Astrocyte of the spinal cord (primary cell): ENCODE measurements at regions not wholly inside any gene's neighbourhood (a gene's known extent, or its start where the extent isn't known, plus 50 kb on each side); places are given as distances from the start of the nearest gene placed in this dataset.

Experiments used
- DNase-seq: peaks from one replicate; pipeline ENCODE4 v3.0.0; 2011; ENCODE audit warnings: low read depth, low spot score
- H3K4me3 ChIP-seq: 2 replicates; pipeline ENCODE4 v1.5.1; 2011; ENCODE audit warnings: low read depth, mild to moderate bottlenecking, low read length, moderate library complexity
- in situ Hi-C: cut with HindIII; loops from 2 replicates; pipeline ENCODE4 v1.10.0; 2017; ENCODE audit warnings: low sequenced_read_pairs
- TF ChIP-seq, protein P1 (sequence below): IDR thresholded peaks from 2 replicates; pipeline ENCODE4 v1.5.1; 2012; ENCODE audit warnings: low read depth, mild to moderate bottlenecking, low read length, inconsistent platforms

DNA sequence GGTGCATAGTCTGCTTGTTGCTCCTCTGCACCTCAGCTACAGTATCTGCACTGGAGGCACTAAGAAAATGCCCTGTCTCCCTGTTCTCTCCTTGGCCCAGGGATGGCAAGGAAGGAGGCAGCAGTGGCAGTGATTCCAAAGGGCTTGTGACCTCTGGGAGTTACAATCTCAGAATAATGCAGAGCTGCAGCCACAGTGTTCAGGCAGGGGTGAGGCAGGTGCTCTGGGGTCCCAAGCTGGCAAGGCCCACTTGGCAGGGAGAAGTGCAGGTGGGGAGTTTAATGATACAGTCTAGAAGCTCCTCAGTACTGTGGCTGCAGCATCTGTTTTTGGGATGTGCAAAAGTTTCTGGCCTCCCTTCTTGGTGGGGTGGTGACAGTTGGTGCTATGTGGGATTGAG, 456.4 kb downstream of the CCSER2 start:
- no peak for DNase-seq
- in situ Hi-C loops = no loop called here
- TF ChIP-seq, protein P1, sequence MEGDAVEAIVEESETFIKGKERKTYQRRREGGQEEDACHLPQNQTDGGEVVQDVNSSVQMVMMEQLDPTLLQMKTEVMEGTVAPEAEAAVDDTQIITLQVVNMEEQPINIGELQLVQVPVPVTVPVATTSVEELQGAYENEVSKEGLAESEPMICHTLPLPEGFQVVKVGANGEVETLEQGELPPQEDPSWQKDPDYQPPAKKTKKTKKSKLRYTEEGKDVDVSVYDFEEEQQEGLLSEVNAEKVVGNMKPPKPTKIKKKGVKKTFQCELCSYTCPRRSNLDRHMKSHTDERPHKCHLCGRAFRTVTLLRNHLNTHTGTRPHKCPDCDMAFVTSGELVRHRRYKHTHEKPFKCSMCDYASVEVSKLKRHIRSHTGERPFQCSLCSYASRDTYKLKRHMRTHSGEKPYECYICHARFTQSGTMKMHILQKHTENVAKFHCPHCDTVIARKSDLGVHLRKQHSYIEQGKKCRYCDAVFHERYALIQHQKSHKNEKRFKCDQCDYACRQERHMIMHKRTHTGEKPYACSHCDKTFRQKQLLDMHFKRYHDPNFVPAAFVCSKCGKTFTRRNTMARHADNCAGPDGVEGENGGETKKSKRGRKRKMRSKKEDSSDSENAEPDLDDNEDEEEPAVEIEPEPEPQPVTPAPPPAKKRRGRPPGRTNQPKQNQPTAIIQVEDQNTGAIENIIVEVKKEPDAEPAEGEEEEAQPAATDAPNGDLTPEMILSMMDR = no peak
- no peak overlapping the region for H3K4me3 ChIP-seq

- H3K4me3 ChIP-seq = no peak overlapping the region
- no peak for DNase-seq
- TF ChIP-seq, protein P1 = no peak
- in situ Hi-C loops = no loop called here
Observed at GRCh38 chr10:84789026-84789425, 460.6 kb downstream of the CCSER2 start.

GRCh38 chr10:84798312-84798711, 469.9 kb downstream of the CCSER2 start:
- no peak for DNase-seq
- in situ Hi-C loops = no loop called here
- TF ChIP-seq, protein P1 = no peak
- no peak overlapping the region for H3K4me3 ChIP-seq

DNA sequence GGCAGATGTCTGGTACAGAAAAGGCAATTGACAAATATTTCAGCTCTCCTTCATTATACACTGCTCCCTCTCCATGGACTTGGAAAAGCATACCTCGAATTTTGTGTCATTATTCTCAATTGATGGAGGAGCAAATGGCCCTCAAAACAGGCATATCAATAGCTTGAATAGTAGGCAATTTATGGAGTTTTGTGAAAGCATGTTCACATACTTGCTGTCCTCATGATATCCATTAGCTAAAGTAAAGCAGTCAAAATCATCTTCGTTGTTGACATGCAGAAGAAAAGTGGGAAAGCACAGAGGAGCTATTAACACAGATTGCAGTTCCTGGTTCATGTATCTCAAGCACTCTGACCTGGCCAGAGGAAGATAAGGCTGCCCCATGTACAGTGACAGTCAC, 472.8 kb downstream of the CCSER2 start:
- in situ Hi-C loops = no loop called here
- DNase-seq = no peak
- TF ChIP-seq, protein P1 = no peak
- no peak overlapping the region for H3K4me3 ChIP-seq

- TF ChIP-seq, protein P1 = no peak
- no peak overlapping the region for H3K4me3 ChIP-seq
- DNase-seq = no peak
- in situ Hi-C loops = no loop called here
Observed at GRCh38 chr10:84801916-84802315, 473.5 kb downstream of the CCSER2 start.

- TF ChIP-seq, protein P1 = no peak
- H3K4me3 ChIP-seq = no peak overlapping the region
- DNase-seq = no peak
- in situ Hi-C loops = no loop called here
Observed at GRCh38 chr10:84805149-84805548, 476.8 kb downstream of the CCSER2 start.

GRCh38 chr10:84811113-84811512, 482.7 kb downstream of the CCSER2 start:
- DNase-seq = no peak
- no peak overlapping the region for H3K4me3 ChIP-seq
- TF ChIP-seq, protein P1 = no peak
- in situ Hi-C loops = no loop called here
